VCaP (cell line): ENCODE measurements at regions not wholly inside any gene's neighbourhood (a gene's known extent, or its start where the extent isn't known, plus 50 kb on each side); places are given as distances from the start of the nearest gene placed in this dataset.

ENCODE experiments used
- H3K27ac ChIP-seq: fragments of 450-650 bp; 2 replicates; pipeline ENCODE4 v1.5.1; 2017
- TF ChIP-seq, protein P1 (sequence below): fragments of 450-650 bp; conservative IDR thresholded peaks from 2 replicates; pipeline ENCODE4 v1.5.1; 2017; ENCODE audit warnings: mild to moderate bottlenecking, moderate library complexity

DNA sequence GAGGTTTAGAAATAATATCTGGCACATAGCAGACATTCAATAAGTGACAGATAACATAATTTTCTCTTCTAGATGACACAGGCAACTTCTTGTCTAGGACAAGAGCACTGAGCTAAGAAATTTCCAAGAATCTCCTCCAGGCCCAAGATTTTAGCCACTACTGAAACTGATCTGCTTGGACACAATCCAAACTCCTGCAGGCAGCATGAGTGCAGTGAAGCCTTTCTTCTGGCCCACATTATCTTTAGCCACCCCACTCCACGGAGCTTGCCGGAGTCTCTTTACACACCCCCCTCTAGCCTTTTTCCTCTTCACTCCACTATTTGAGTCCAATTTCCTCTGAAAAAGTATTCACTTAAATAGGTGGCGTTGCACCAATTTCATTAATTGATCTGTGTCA is 142.9 kb upstream of the DUSP10 start:
- no peak overlapping the region for H3K27ac ChIP-seq
- TF ChIP-seq, protein P1, sequence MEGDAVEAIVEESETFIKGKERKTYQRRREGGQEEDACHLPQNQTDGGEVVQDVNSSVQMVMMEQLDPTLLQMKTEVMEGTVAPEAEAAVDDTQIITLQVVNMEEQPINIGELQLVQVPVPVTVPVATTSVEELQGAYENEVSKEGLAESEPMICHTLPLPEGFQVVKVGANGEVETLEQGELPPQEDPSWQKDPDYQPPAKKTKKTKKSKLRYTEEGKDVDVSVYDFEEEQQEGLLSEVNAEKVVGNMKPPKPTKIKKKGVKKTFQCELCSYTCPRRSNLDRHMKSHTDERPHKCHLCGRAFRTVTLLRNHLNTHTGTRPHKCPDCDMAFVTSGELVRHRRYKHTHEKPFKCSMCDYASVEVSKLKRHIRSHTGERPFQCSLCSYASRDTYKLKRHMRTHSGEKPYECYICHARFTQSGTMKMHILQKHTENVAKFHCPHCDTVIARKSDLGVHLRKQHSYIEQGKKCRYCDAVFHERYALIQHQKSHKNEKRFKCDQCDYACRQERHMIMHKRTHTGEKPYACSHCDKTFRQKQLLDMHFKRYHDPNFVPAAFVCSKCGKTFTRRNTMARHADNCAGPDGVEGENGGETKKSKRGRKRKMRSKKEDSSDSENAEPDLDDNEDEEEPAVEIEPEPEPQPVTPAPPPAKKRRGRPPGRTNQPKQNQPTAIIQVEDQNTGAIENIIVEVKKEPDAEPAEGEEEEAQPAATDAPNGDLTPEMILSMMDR = no peak

- no peak overlapping the region for H3K27ac ChIP-seq
- TF ChIP-seq, protein P1 = no peak
Observed at GRCh38 chr1:221881805-221882581, 140.1 kb upstream of the DUSP10 start.

DNA sequence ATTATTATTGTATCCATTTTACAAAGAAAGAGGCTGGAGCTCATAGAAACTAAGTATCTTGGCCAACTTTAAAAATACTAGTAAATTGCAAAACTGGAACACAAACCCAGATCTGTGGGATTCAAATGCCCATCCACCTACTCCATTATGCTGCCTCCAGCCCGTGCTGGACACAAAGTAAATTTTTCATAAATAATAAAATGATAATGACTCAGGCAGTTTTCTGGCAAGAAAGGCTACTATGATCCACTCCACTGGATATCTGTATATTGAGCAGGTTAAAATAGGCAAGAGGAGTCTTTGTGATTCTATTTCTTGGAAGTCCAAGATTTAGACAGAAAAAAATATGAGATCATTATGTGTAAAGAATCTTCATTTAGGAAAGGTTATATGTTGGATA is 138.3 kb upstream of the DUSP10 start:
- TF ChIP-seq, protein P1 = no peak
- H3K27ac ChIP-seq = no peak overlapping the region

GRCh38 chr1:221878134-221878533 is 136.2 kb upstream of the DUSP10 start:
- H3K27ac ChIP-seq = no peak overlapping the region
- TF ChIP-seq, protein P1 = no peak

- TF ChIP-seq, protein P1 = no peak
- H3K27ac ChIP-seq = no peak overlapping the region
Observed at GRCh38 chr1:221877311-221877710, 135.4 kb upstream of the DUSP10 start.

DNA sequence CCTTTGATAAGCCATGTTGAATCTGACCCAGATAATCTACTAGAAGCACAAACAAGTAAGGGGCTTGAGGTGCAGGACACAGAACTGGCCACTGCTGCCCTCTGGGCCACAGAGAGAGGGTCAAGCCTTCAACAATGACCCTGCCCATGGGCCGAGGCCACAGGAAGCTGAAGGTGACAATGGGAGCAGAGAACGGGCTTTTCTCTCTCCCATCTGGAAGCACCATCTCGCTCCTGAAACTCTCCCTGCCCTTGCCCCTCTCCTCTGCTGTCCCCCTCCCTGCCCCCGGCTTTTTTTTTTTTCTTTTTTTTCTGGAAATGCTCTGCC is 133.1 kb upstream of the DUSP10 start:
- TF ChIP-seq, protein P1 = no peak
- H3K27ac ChIP-seq = no peak overlapping the region

- no peak overlapping the region for H3K27ac ChIP-seq
- TF ChIP-seq, protein P1 = no peak
Observed at GRCh38 chr1:221874285-221875003, 132.6 kb upstream of the DUSP10 start.
